Memory B cell (primary cell): ENCODE measurements at regions not wholly inside any gene's neighbourhood (a gene's known extent, or its start where the extent isn't known, plus 50 kb on each side); places are given as distances from the start of the nearest gene placed in this dataset.
"Not testable (repeated sequence)": the region's sequence is repeated elsewhere in the genome, so short reads cannot be mapped to it uniquely, and the experiment has no call there.

Source experiments
- ATAC-seq: fragments of 150-1000 bp; cut with Tn5 transposase; 2 replicates; pipeline ENCODE4 v1.10.0; 2021; ENCODE audit warnings: low read depth, mild to moderate bottlenecking, moderate library complexity
- DNase-seq, 2 donors: peaks; one replicate each; pipeline ENCODE4 v3.0.0; 2022; ENCODE audit warnings: low spot score in 2 of 2
- H3K27ac Mint-ChIP-seq: one replicate; pipeline ENCODE4 v1.8.0; 2022; ENCODE audit warnings: mild to moderate bottlenecking, moderate library complexity, mixed read lengths
- H3K27me3 Mint-ChIP-seq: one replicate; pipeline ENCODE4 v1.8.0; 2022; ENCODE audit warnings: mixed read lengths
- H3K36me3 Mint-ChIP-seq: one replicate; pipeline ENCODE4 v1.8.0; 2022; ENCODE audit warnings: mild to moderate bottlenecking, mixed read lengths
- H3K4me1 Mint-ChIP-seq: one replicate; pipeline ENCODE4 v1.8.0; 2022; ENCODE audit warnings: mixed read lengths
- H3K4me3 Mint-ChIP-seq: one replicate; pipeline ENCODE4 v1.8.0; 2022; ENCODE audit warnings: mild to moderate bottlenecking, moderate library complexity, mixed read lengths
- H3K9me3 Mint-ChIP-seq: one replicate; pipeline ENCODE4 v1.8.0; 2022; ENCODE audit warnings: mixed read lengths

DNA sequence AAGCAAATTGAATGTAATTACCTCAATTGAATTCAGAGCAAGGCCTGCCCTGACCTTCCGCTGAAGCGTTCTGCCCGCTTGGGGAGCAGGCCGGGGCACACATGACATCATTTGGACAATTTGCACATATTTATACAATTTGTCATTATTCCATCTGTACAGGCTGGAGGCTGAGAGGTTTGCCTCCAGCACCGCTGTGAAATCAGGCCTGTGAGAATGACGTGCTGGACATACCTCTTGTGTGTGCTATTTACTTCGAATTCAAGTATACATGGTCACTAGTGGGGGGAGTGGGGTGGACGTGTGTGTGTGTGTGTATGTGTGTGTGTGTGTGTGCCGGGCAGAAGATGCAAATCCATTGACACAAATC is 285.6 kb downstream of the SHOX start:
- no peaks in the 10 kb centered on the region for H3K36me3 Mint-ChIP-seq
- H3K9me3 Mint-ChIP-seq: peaks cover 6% of the 10 kb centered on the region
- H3K4me1 Mint-ChIP-seq: no peaks in the 10 kb centered on the region
- peaks cover 2% of the 10 kb centered on the region for H3K27me3 Mint-ChIP-seq
- no peak overlapping the region for H3K27ac Mint-ChIP-seq
- no peak overlapping the region for H3K4me3 Mint-ChIP-seq
- ATAC-seq (no peak), DNase-seq (no peak)

DNA sequence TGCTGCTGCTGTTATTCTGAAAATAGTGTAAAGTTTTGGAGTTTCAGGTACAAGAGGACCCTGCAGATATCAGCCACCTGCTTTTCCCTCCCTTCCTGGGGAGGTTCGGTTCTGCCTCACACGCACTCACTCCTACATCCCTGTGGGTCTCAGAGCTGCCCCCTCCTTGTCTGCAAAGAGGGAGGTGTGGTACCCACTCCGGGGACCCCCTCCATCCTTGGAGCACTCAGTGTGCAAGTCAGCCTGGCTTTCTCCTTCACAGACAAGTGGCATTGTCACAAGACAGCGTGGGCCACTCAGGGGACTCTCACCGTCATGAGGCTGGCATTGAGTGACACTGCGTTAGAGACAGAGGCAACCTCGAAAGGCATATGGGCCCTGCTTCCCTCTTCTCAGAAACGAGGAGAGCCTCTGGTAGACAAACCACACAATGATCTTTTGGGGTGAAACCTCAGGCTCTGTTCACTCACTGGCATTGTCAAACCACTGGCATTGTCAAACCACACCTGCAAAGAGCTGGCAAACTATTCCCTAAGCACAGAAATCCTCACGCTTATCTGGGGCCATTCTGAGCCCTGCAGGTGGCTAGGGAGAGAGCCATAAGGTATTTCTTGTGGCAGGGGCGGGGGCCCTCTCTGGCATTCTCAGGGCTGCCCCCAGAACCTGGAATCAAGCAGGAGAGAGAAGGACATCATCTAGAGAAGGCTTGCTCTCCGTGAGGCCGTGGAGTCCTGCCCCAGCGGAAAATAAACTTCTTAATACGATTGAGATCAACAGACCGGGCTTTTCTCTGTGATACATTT is 285.0 kb downstream of the SHOX start:
- ATAC-seq (no peak), DNase-seq (no peak)
- no peaks in the 10 kb centered on the region for H3K36me3 Mint-ChIP-seq
- H3K4me1 Mint-ChIP-seq: no peaks in the 10 kb centered on the region
- H3K27ac Mint-ChIP-seq: no peak overlapping the region
- H3K9me3 Mint-ChIP-seq: peaks cover 6% of the 10 kb centered on the region
- peaks cover 2% of the 10 kb centered on the region for H3K27me3 Mint-ChIP-seq
- no peak overlapping the region for H3K4me3 Mint-ChIP-seq

DNA sequence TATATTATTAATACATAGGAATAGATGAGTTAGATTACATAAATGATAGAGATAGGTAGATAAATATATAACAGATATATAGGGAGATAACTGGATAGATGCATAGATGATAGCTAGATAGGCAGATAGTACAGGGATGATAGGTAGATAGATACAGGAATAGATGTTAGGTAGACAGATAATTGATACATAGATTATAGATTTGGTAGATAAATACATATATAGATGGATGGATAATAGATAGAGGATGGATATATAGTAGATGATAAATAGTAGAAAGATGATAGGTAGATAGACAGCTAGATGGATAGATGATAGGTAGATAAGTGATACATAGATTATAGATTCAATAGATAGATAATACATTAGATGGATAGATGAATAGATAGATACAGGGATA is 283.6 kb downstream of the SHOX start:
- Mint-ChIP-seq H3K4me1 (no peaks in the 10 kb centered on the region), H3K27ac (no peak overlapping the region), H3K36me3 (no peaks in the 10 kb centered on the region), H3K27me3 (peaks cover 2% of the 10 kb centered on the region), H3K9me3 (peaks cover 3% of the 10 kb centered on the region), H3K4me3 (no peak overlapping the region)
- ATAC-seq (no peak), DNase-seq (no peak)

DNA sequence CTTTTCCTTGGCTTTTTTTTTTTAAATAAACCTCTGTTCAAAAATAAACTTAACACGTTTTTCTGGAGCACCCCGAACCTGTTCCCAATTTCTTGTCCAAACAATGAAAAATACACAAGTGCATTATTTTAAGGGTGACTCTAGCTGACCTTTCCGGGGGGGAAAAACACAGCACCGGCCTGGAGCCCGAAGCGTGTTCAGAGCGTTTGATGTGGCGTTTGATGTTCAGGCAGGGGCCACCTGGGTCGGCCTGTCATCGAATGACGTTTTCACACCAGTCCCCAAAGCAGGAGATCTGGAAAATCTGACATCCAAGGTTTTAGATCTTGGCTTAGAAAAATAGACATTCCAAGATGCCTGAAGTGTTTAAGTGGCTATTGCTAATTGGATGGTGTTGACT is 282.1 kb downstream of the SHOX start:
- no peak overlapping the region for H3K27ac Mint-ChIP-seq
- no peak for DNase-seq
- no peaks in the 10 kb centered on the region for H3K4me1 Mint-ChIP-seq

DNA sequence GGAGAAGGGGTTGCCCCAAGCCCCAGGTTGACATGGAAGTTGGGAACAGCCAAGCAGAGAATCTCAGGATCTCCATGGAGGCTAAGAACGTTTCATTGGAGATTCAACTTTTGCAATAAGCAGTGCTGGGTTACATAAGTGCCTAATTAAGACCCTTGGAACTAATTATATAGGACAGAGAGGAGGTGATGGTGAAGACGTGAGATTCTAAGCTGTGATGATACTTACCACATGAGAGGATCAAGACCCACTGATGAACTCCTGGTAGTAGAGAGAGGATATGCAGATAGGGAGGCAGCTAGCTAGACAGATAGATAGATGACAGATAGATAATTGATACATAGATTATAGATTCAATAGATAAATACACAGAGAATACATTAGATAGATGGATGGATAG is 278.5 kb downstream of the SHOX start:
- not testable (repeated sequence) for H3K9me3 Mint-ChIP-seq, H3K4me1 Mint-ChIP-seq, H3K36me3 Mint-ChIP-seq, H3K27ac Mint-ChIP-seq, H3K4me3 Mint-ChIP-seq, ATAC-seq, H3K27me3 Mint-ChIP-seq, DNase-seq

More for the DNA sequence above, 282.1 kb downstream of the SHOX start:
- Mint-ChIP-seq H3K36me3 (no peaks in the 10 kb centered on the region), H3K9me3 (peaks cover 5% of the 10 kb centered on the region), H3K4me3 (no peak overlapping the region), H3K27me3 (peaks cover 2% of the 10 kb centered on the region)
- ATAC-seq: no peak

DNA sequence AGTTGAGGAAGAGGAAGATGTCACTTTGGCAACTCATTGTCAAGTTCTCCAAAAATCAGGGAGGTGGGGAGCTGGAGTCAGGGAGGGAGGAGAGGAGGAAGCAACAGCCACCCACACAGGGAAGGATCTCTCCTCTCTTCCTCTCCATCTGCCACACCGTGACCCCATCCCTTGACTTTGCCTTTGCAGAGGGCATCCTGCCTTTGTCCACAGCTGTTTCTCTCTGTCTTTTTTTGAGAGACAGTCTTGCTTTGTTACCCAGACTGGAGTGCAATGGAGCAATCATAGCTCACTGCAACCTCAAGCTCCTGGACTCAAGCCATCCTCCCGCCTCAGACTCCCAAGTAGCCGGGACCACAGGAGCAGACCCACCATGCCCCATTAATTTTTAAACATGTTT is 276.0 kb downstream of the SHOX start:
- no peak overlapping the region for H3K27ac Mint-ChIP-seq
- H3K36me3 Mint-ChIP-seq: peaks cover 5% of the 10 kb centered on the region
- no peak overlapping the region for H3K4me3 Mint-ChIP-seq
- ATAC-seq (no peak), DNase-seq (no peak)
- H3K4me1 Mint-ChIP-seq: no peaks in the 10 kb centered on the region
- H3K27me3 Mint-ChIP-seq: peaks cover 2% of the 10 kb centered on the region
- H3K9me3 Mint-ChIP-seq: peaks cover 8% of the 10 kb centered on the region

DNA sequence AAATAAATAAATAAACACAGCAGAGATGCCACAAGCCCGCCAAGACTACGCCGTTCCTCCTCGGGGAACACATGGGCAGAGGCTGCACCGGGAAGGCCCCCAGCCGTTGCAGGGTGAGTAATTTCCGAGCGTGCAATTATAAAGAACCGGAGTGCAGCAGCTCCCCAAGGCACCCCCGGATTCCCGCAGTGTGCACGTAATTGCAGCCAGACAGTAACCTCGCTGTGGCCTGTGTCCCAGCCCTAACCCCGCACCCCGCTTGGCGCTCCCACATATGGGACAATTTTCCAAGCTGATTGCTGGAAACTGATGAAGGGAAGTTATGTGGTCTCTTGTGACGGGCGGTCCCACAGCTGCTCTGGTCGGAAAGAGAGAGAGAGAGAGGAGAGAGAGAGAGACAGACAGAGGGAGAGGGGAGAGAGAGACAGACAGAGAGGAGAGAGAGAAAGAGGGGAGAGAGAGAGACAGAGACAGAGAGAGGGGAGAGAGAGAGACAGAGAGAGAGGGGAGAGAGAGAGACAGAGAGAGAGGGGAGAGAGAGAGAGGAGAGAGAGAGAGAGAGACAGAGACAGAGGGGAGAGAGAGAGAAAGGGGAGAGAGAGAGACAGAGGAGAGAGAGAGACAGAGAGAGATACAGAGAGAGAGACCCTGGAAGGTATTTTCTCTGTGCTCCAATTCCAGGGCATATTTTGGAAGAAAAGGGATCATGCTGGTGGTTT is 275.4 kb downstream of the SHOX start:
- DNase-seq (no peak), ATAC-seq (no peak)
- Mint-ChIP-seq H3K4me1 (no peaks in the 10 kb centered on the region), H3K36me3 (peaks cover 5% of the 10 kb centered on the region), H3K9me3 (peaks cover 8% of the 10 kb centered on the region), H3K4me3 (no peak overlapping the region), H3K27ac (no peak overlapping the region), H3K27me3 (peaks cover 2% of the 10 kb centered on the region)

DNA sequence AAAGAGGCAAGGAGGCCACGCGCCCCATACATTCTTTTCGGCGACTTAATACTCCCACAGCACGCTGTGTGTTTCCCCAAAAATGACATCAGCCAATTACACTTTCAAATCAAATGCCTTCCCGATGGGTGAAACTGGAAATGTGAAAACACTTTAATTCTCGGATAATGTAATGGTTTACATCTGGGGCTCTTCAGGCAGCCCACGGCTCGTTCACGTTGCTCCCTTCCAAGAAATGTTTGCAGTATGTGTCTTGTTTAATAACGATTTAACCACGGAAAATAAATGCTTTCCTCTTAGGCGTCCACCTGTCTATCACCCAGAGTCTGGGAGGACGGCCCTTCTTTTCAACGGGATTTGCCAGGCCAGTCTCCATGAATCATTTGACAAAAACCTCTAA is 272.5 kb downstream of the SHOX start:
- Mint-ChIP-seq H3K4me3 (no peak overlapping the region), H3K9me3 (peaks cover 10% of the 10 kb centered on the region), H3K27me3 (peaks cover 2% of the 10 kb centered on the region), H3K36me3 (peaks cover 6% of the 10 kb centered on the region), H3K4me1 (no peaks in the 10 kb centered on the region), H3K27ac (no peak overlapping the region)
- ATAC-seq (no peak), DNase-seq (no peak)

DNA sequence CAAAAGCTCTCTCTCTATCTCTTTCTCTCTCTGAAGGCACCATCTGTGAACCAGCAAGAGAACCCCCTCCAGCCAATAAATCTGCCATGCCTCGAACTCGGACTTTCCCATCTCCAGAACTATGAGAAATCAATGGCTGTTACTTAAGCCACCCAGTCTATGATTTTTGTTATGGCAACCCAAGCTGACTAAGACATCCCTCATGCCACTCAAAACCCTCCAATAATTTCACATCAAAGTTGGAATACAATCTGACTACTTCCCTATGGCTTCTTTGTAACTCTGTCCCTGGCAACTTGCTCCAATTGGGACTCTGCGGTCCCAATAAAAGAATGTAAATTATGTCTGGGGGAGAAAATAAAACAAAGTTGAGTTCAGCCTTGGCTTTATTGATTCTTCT is 265.7 kb downstream of the SHOX start:
- Mint-ChIP-seq H3K9me3 (peaks cover 22% of the 10 kb centered on the region), H3K27ac (no peak overlapping the region), H3K27me3 (no peaks in the 10 kb centered on the region), H3K4me3 (no peak overlapping the region), H3K36me3 (peaks cover 3% of the 10 kb centered on the region), H3K4me1 (no peaks in the 10 kb centered on the region)
- no peak for DNase-seq
- ATAC-seq: no peak

DNA sequence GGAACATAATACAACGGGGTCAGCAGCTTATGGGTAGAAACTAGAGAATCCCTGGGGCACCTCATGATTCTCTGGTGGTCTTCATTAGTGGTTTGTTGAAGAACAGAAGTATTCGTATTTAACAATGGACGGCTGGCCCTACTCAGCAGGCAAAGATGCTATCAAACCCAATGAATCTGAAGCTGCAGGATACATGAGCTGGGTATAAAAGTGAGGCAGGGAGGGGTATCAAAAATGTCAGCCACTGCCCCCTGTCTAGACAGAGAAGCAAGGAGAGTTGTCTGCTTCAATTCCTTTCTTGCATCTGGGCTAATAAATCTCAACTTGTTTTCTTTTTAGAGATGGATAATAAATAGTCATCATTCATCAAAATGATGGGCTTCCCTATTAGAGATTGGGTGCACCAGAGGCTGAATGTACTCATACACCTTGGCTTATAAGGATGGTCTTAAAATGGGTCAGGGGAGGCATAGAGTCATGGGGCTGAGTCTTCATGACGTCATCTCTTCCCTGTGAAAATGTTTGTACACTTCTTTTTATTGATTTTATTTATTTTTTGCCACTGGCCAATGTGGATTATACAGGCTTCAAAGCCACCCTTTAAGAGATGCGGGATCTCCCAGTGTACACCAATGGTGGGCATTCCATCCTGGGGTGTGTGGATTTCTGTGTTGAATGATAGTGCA is 259.5 kb downstream of the SHOX start:
- DNase-seq: no peak
- Mint-ChIP-seq H3K4me1 (no peaks in the 10 kb centered on the region), H3K36me3 (no peaks in the 10 kb centered on the region), H3K4me3 (no peak overlapping the region), H3K27me3 (no peaks in the 10 kb centered on the region), H3K9me3 (peaks cover 10% of the 10 kb centered on the region), H3K27ac (no peak overlapping the region)
- no peak for ATAC-seq

DNA sequence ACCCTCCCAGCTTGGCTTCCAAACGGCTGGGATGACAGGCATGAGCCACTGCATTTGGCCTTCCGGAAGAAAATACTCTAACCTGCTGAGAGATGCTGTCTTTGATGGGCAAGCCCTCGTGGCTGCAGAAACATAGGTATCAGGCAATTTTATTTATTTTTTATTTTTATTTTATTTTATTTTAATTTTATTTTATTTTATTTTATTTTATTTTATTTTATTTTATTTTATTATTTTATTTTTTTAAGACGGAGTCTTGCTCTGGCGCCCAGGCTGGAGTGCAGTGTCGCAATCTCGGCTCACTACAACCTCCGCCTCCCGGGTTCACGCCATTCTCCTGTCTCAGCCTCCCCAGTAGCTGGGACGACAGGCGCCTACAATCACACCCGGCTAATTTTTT is 257.1 kb downstream of the SHOX start:
- DNase-seq, H3K4me3 Mint-ChIP-seq, ATAC-seq, H3K27ac Mint-ChIP-seq, H3K4me1 Mint-ChIP-seq, H3K36me3 Mint-ChIP-seq, H3K27me3 Mint-ChIP-seq: not testable (repeated sequence)
- peaks cover 12% of the 10 kb centered on the region for H3K9me3 Mint-ChIP-seq

DNA sequence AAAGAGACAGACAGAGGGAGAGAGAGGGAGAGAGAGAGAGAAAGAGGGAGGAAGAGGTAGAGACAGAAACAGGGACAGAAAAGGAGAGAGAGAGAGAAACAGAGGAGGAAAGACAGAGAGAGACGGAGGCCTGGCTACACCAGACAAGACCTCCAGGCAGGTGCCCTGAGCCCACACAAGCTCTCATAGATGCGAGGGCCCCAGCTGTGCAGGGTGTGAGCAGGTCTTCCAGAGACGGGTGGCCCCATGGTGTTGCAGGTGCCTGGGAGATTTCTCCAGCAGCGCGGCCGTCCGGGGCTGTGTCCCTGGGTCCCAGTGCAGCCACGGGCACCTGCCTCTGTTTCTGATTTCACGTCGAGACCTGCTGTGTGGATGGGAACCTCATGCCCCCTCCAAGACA is 253.0 kb downstream of the SHOX start:
- ATAC-seq: no peak
- no peak for DNase-seq
- Mint-ChIP-seq H3K9me3 (peaks cover 14% of the 10 kb centered on the region), H3K27me3 (peaks cover 13% of the 10 kb centered on the region), H3K4me3 (no peak overlapping the region), H3K27ac (no peak overlapping the region), H3K36me3 (peaks cover 12% of the 10 kb centered on the region), H3K4me1 (no peaks in the 10 kb centered on the region)

DNA sequence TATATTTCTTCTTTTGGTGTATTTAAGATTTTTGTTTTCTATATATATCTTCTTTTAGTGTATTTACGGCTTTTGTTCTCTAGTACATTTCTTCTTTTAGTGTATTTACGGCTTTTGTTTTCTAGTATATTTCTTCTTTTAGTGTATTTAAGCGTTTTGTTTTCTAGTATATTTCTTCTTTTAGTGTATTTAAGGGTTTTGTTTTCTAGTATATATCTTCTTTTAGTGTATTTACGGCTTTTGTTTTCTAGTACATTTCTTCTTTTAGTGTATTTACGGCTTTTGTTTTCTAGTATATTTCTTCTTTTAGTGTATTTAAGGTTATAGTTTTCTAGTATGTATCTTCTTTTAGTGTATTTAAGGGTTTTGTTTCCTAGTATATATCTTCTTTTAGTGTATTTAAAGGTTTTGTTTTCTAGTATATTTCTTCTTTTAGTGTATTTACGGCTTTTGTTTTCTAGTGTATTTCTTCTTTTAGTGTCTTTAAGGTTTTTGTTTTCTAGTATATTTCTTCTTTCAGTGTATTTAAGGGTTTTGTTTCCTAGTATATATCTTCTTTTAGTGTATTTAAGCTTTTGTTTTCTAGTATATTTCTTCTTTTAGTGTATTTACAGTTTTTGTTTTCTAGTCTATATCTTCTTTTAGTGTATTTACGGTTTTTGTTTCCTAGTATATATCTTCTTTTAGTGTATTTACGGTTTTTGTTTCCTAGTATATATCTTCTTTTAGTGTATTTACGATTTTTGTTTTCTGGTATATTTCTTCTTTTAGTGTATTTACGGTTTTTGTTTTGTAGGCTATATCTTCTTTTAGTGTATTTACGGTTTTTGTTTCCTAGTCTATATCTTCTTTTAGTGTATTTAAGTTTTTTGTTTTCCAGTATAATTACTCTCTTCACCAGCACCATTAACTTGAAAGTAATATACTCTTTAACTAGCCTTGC is 249.4 kb downstream of the SHOX start:
- DNase-seq, H3K4me3 Mint-ChIP-seq, H3K27ac Mint-ChIP-seq, H3K4me1 Mint-ChIP-seq, ATAC-seq: not testable (repeated sequence)
- H3K27me3 Mint-ChIP-seq: peaks cover 13% of the 10 kb centered on the region
- H3K36me3 Mint-ChIP-seq: peaks cover 12% of the 10 kb centered on the region
- peaks cover 16% of the 10 kb centered on the region for H3K9me3 Mint-ChIP-seq
